K562 (cell line): ENCODE measurements at regions not wholly inside any gene's neighbourhood (a gene's known extent, or its start where the extent isn't known, plus 50 kb on each side); places are given as distances from the start of the nearest gene placed in this dataset.

Experiments used
- ATAC-seq: fragments of 200-7000 bp; cut with Tn5 transposase; 3 replicates; pipeline ENCODE4 v1.9.1; 2020; ENCODE audit warnings: moderate library complexity
- BruUV-seq: library from RNA; stranded (reverse); fragments of 400-500 nt; replicated peaks from 2 replicates; lab custom pipeline; 2021; lab: Mats Ljungman, UMichigan
- CTCF ChIA-PET: fragments of 300-600 bp; formaldehyde crosslinking; extraction: SDS; loops from one replicate; lab custom pipeline; 2021; ENCODE audit warnings: low intra/inter-chr PET ratio; lab: Yijun Ruan, JAX
- POLR2A ChIA-PET: fragments of 300-600, 350-650 bp; sonication (Branson Sonifier 250); formaldehyde crosslinking; extraction: SDS; loops from one replicate; lab custom pipeline; 2021; ENCODE audit warnings: antibody characterized with exemption, inconsistent platforms; lab: Yijun Ruan, JAX
- DNase-seq, 4 experiments: peaks; one replicate each; pipeline versions ENCODE4 v3.0.0 to v3.0.0-alpha.2; 2011 to 2018; ENCODE audit warnings: low spot score in 3 of 4, mixed read lengths in 3 of 4; ENCODE audit errors: extremely low read depth in 1 of 4
- FAIRE-seq: peaks from 2 replicates; lab custom pipeline; 2011; peaks lifted over from hg19 to GRCh38; lab: Jason Lieb, UNC
- H2AFZ ChIP-seq: 2 replicates; pipeline ENCODE4 v1.6.0; 2011; ENCODE audit warnings: low read depth, low read length, control low read depth, inconsistent platforms
- H3K27ac ChIP-seq: fragments of 200-600 bp; 3 replicates; pipeline ENCODE4 v1.8.0; 2011; ENCODE audit warnings: low read depth, mild to moderate bottlenecking, control low read depth, inconsistent platforms, low read length, moderate library complexity, mixed read lengths; ENCODE audit errors: extremely low read depth
- H3K27me3 ChIP-seq, 2 experiments: fragments of 300-600 bp in 1 of 2; 2 replicates in 1 of 2; 3 replicates in 1 of 2; pipeline versions ENCODE4 v1.6.0 to v1.8.0; 2011; ENCODE audit warnings: inconsistent platforms in 2 of 2, low read length in 2 of 2, mild to moderate bottlenecking in 1 of 2, mixed read lengths in 1 of 2, moderate library complexity in 1 of 2; ENCODE audit not compliant: control insufficient read depth in 2 of 2, insufficient read depth in 2 of 2
- H3K36me3 ChIP-seq: fragments of 300-600 bp; 3 replicates; pipeline ENCODE4 v1.8.0; 2011; ENCODE audit warnings: mild to moderate bottlenecking, low read length, inconsistent platforms; ENCODE audit not compliant: control insufficient read depth, insufficient read depth
- H3K4me1 ChIP-seq, 2 experiments: fragments of 200-600 bp in 1 of 2; replicated peaks in 1 of 2; 2 replicates in 1 of 2; 3 replicates in 1 of 2; pipeline versions ENCODE4 v1.5.1 to v1.8.0; 2011; ENCODE audit warnings: inconsistent platforms in 2 of 2, low read length in 2 of 2, mild to moderate bottlenecking in 1 of 2, mixed read lengths in 1 of 2, moderate library complexity in 1 of 2; ENCODE audit not compliant: control insufficient read depth in 2 of 2, insufficient read depth in 2 of 2
- H3K4me2 ChIP-seq: 2 replicates; pipeline ENCODE4 v1.6.1; 2011; ENCODE audit warnings: low read length, control low read depth, inconsistent platforms, mixed read lengths; ENCODE audit not compliant: insufficient read depth
- H3K4me3 ChIP-seq: fragments of 200-600 bp; sonication (generic), shearing (Covaris generic); 2 replicates; pipeline ENCODE4 v1.5.1; 2016; ENCODE audit warnings: control low read depth, inconsistent platforms
- H3K79me2 ChIP-seq: fragments of 200-600 bp; 3 replicates; pipeline ENCODE4 v1.8.0; 2011; ENCODE audit warnings: low read length, inconsistent platforms; ENCODE audit not compliant: control insufficient read depth, insufficient read depth
- H3K9ac ChIP-seq, 2 experiments: 2 replicates each; pipeline versions ENCODE4 v1.6.0 to v1.6.1; 2011; ENCODE audit warnings: low read depth in 2 of 2, low read length in 2 of 2, control low read depth in 1 of 2, inconsistent platforms in 1 of 2, mild to moderate bottlenecking in 1 of 2, mixed read lengths in 1 of 2; ENCODE audit not compliant: insufficient read depth in 1 of 2
- H3K9me1 ChIP-seq: one replicate; pipeline ENCODE4 v1.6.0; 2011; ENCODE audit warnings: inconsistent platforms, mild to moderate bottlenecking, low read length, moderate library complexity; ENCODE audit not compliant: control insufficient read depth, insufficient read depth
- H3K9me3 ChIP-seq: replicated peaks from 2 replicates; pipeline ENCODE4 v1.5.1; 2011; ENCODE audit warnings: low read depth, low read length, inconsistent platforms; ENCODE audit not compliant: control insufficient read depth, insufficient read depth
- H4K20me1 ChIP-seq: replicated peaks from 2 replicates; pipeline ENCODE4 v1.6.1; 2011; ENCODE audit warnings: low read length, inconsistent platforms, mixed read lengths; ENCODE audit not compliant: control insufficient read depth, insufficient read depth
- AFF1 ChIP-seq, 2 experiments: fragments of 450-650 bp; IDR thresholded peaks; 2 replicates each; pipeline ENCODE4 v1.6.1; 2018; ENCODE audit warnings: mild to moderate bottlenecking in 2 of 2, low read depth in 1 of 2; ENCODE audit not compliant: partially characterized antibody in 2 of 2
- BCLAF1 ChIP-seq, 2 experiments: fragments of 450-650 bp in 1 of 2; IDR thresholded peaks; 2 replicates each; pipeline ENCODE4 v1.6.1; 2011 to 2017; ENCODE audit warnings: low read depth in 2 of 2, antibody characterized with exemption in 1 of 2, borderline replicate concordance in 1 of 2, low read length in 1 of 2, mild to moderate bottlenecking in 1 of 2, mixed read lengths in 1 of 2; ENCODE audit not compliant: control insufficient read depth in 1 of 2
- BHLHE40 ChIP-seq: IDR thresholded peaks from 2 replicates; pipeline ENCODE4 v1.6.1; 2011; ENCODE audit warnings: low read length, improper control_type of control experiment
- HOMEZ ChIP-seq: fragments of 250-450 bp; sonication (Bioruptor Pico); IDR thresholded peaks from 2 replicates; pipeline ENCODE4 v1.4.0; 2020; ENCODE audit warnings: mild to moderate bottlenecking, moderate library complexity
- MAZ ChIP-seq, 2 experiments: fragments of 450-650 bp in 1 of 2; sonication (generic) in 1 of 2; formaldehyde crosslinking; IDR thresholded peaks in 1 of 2; conservative IDR thresholded peaks in 1 of 2; 2 replicates each; pipeline versions ENCODE4 v1.4.0 to v1.5.0; 2020; ENCODE audit warnings: mild to moderate bottlenecking in 1 of 2, missing genetic modification reagents in 1 of 2
- NFE2 ChIP-seq: IDR thresholded peaks from 2 replicates; pipeline ENCODE4 v1.6.1; 2014; ENCODE audit warnings: antibody characterized with exemption, low read depth
- NFE2L1 ChIP-seq: fragments of 450-650 bp; IDR thresholded peaks from 2 replicates; pipeline ENCODE4 v1.6.1; 2016; ENCODE audit warnings: missing genetic modification characterization, low read depth, mild to moderate bottlenecking, missing compliant biosample characterization, moderate library complexity, borderline replicate concordance
- PRMT5 ChIP-seq: sonication (generic); formaldehyde crosslinking; IDR thresholded peaks from 2 replicates; pipeline ENCODE4 v1.5.0; 2020; ENCODE audit warnings: missing genetic modification reagents
- PYGO2 ChIP-seq: fragments of 450-650 bp; IDR thresholded peaks from 2 replicates; pipeline ENCODE4 v1.6.1; 2016; ENCODE audit warnings: mild to moderate bottlenecking, missing genetic modification characterization, moderate library complexity, missing compliant biosample characterization
- RBBP5 ChIP-seq: fragments of 200-600 bp; sonication (generic); IDR thresholded peaks from 2 replicates; pipeline ENCODE4 v1.6.1; 2012; ENCODE audit warnings: borderline replicate concordance, mild to moderate bottlenecking, low read length, control low read depth, inconsistent platforms; ENCODE audit not compliant: insufficient read depth, poor library complexity, severe bottlenecking
- SMARCA5 ChIP-seq: fragments of 450-650 bp; IDR thresholded peaks from 2 replicates; pipeline ENCODE4 v1.6.1; 2016
- ZNF431 ChIP-seq: sonication (generic); formaldehyde crosslinking; IDR thresholded peaks from 2 replicates; pipeline ENCODE4 v1.8.0; 2022; ENCODE audit warnings: mild to moderate bottlenecking, missing genetic modification reagents
- WGBS: fragments of 100-300 bp; shearing (Covaris generic); methylation state at CpG from one replicate; pipeline ENCODE4 v1.1.6; 2016; ENCODE audit warnings: low coverage, mixed read lengths; ENCODE audit not compliant: insufficient coverage; ENCODE audit errors: missing lambda C conversion rate; 5-methylcytosine and 5-hydroxymethylcytosine counted together
- in situ Hi-C: fragments of 300-500 bp; cut with MboI; formaldehyde crosslinking; loops from 4 replicates; pipeline ENCODE4 v1.15.0; 2018; ENCODE audit warnings: inconsistent platforms, mixed read lengths
- intact Hi-C: fragments of 100-400 bp; cut with micrococcal nuclease; formaldehyde crosslinking; loops from 2 replicates; pipeline ENCODE4 v1.14.2; 2022

GRCh38 chr2:47640356-47640755, 69.6 kb upstream of the KCNK12 start (continued):
- no peak for TF ChIP-seq PYGO2
- no peak for TF ChIP-seq BHLHE40
- TF ChIP-seq BCLAF1 (IDR thresholded peaks at IDR 0.05; ENCODE audit: borderline replicate concordance in 1 of 2, control insufficient read depth in 1 of 2, low read depth in 2 of 2, low read length in 1 of 2), result no peak
- no peak for TF ChIP-seq SMARCA5
- TF ChIP-seq HOMEZ (CRISPR knock-in tag), result no peak
- TF ChIP-seq ZNF431, result no peak

GRCh38 chr2:47639467-47639866, 68.7 kb upstream of the KCNK12 start:
- Histone ChIP-seq H3K36me3 (no peaks in the 10 kb centered on the region), H3K27me3 (peaks cover 12 to 42% of the 10 kb centered on the region in 2 experiments; a peak in 3 of 5 replicates), H3K4me1 (no peaks in the 10 kb centered on the region; a peak in 1 of 5 replicates), H4K20me1 (no peaks in the 10 kb centered on the region), H3K9ac (no peak overlapping the region), H3K9me3 (0 out of 2 replicates have a peak, but pooled peaks cover 2% of the 10 kb centered on the region), H2AFZ (no peak overlapping the region), H3K27ac (no peak overlapping the region), H3K4me2 (no peak overlapping the region), H3K4me3 (no peak overlapping the region), H3K9me1 (no peaks in the 10 kb centered on the region), H3K79me2 (no peaks in the 10 kb centered on the region)
- 0% methylated on average over 4 of the region's 4 CpGs for WGBS
- intact Hi-C loops, result no loop called here
- peak; percentile 54; the same call in 1 of the 3 replicates for ATAC-seq
- POLR2A ChIA-PET, result interaction anchor here (0.9 kb wide), 1 partner anchor 19 kb away, joined by 3 read pairs; no protein-coding TSS in a partner anchor
- peak; percentile 59 for FAIRE-seq
- in situ Hi-C loops, result no loop called here
- peak in 1 of 4 experiments; percentile 12 for DNase-seq
- CTCF ChIA-PET, result no interaction called here
- no TSS peak for BruUV-seq
- TF ChIP-seq NFE2L1 (peak; percentile 84), PRMT5 (CRISPR knock-in tag) (no peak), MAZ (CRISPR knock-in tag; conservative IDR thresholded peaks at IDR 0.05 in 1 of 2, IDR thresholded peaks at IDR 0.05 in 1 of 2) (no peak), AFF1 (IDR thresholded peaks at IDR 0.05; ENCODE audit: low read depth in 1 of 2, partially characterized antibody in 2 of 2) (no peak), NFE2 (peak; percentile 81), RBBP5 (no peak)
